ENCODE measurements at regions not wholly inside any gene's neighbourhood (a gene's known extent, or its start where the extent isn't known, plus 50 kb on each side); places are given as distances from the start of the nearest gene placed in this dataset.
"Not testable (repeated sequence)": the region's sequence is repeated elsewhere in the genome, so short reads cannot be mapped to it uniquely, and the experiment has no call there.

- DNase-seq: no peak
Observed at GRCh38 chr10:123323884-123324283, 169.7 kb downstream of the BUB3 start.

DNA sequence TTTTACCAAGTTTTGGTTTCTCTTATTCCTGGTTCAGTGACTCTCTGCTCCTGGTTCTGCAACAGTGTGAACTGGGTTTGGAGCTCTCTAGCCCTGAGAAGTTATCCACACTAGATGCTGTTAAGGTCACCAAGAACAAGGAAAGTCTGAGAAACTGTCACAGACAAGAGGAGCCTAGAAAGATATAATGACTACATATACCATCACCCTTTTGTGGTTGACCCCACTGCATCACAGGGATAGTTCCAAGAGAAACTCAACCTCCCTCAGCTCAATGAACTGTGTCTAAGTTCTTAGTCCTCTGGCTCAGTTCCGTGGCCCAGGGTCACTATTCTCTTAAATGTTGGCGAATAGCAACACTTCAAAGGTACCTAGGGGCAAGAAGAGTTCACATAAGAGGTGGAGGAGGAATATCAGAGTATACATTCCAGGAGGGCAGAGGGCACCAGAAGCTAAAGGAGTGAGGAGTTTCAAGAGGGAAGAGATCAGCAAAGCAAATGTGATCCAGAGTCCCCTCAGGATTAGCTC, 171.5 kb downstream of the BUB3 start:
- DNase-seq: no peak

DNA sequence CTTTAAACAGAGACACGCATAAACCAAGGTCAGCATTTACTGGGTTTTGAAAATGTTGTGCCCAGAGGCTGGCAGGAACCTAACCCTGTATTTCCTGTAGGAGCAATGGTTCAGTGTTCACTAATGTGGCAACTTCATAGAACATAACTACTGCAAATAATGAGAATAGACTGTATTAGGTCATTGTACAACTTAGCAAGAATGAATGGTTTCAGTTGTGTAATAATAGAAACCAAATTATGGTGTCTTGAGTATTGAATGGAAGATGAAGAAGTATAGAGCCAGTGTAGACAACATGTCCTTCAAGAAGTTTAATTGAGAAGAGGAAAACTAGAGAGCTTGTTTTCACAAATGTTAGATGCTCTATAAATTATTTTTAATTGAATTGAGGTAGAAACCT, 172.5 kb downstream of the BUB3 start:
- DNase-seq: no peak

DNA sequence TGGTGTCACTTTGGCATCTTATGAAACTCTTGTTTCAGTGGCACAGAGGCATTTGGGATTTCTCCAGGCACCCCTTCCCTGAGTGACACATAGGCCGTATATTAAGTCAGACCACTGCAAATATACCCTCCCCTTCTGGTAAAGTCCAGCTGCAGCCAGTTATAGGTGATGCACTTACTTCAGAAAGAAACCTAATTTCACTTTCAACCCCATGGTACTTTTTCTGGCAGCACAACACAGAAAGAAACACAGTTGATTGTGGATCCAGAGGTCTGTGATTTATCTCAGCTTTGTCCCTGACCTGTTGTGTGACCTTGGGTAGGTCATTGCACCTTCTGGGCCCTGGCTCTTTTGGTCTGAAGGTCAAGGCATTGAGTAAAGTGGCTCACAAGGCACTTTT, 173.2 kb downstream of the BUB3 start:
- DNase-seq: no peak

DNA sequence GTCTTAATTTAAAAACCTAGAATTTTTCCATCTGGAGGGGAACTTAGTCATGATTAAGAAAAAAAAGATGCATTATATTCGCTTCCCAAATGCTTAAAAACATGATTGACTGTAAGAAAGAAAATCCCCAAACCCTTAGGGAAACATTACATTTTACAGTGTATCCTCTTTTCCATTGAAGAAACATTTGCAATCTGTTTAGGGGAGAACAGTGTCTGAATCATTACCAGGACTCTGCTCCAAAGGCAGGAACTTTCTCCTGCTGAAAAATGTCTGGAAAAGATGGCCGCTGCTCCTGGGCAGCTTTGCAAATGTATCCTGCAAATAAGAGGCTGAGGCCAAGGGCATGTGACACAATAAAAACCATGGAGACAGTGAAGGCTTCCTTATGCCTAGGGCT, 173.7 kb downstream of the BUB3 start:
- DNase-seq: no peak

DNA sequence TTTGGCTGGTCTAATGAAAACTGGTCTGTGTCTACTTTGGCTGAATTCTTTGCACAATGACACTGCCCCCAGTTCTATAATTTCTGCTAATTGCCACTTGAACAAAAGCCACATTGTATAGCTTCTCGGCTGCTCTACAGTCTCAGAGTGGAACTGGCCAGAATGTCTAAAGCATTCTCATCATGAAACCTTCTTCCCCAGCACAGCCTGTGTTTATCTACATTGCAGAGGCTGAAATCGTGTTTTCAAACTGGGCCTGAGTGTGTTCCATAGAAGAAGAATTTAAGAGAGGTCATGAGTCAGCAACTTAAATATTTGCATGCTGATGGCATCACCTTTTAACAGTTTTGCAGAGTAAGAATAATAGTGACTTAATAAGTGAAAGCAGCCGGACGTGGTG, 177.2 kb downstream of the BUB3 start:
- DNase-seq: no peak

DNA sequence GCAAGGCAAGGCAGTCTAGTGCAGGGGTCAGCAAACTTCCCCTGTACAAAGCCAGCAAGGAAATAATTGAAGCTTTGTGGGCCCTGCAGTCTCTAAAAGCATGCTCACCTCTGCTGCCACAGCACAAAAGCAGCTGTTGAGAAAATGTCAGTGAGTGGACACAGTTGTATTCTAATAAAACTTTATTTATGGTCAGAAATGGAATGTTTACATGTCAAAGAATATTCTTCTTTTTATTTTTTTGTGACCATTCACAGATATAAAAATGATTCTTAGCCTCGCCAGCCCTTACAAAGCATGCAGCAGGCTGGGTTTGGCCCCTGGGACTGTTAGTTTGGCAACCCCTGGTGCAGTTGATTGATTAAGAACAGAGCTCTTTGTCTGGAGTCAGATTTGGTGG, 192.4 kb downstream of the BUB3 start:
- no peak for DNase-seq

- no peak for DNase-seq
Observed at GRCh38 chr10:123348691-123349572, 194.7 kb downstream of the BUB3 start.

- no peak for DNase-seq
Observed at GRCh38 chr10:123351715-123352114, 197.5 kb downstream of the BUB3 start.

DNA sequence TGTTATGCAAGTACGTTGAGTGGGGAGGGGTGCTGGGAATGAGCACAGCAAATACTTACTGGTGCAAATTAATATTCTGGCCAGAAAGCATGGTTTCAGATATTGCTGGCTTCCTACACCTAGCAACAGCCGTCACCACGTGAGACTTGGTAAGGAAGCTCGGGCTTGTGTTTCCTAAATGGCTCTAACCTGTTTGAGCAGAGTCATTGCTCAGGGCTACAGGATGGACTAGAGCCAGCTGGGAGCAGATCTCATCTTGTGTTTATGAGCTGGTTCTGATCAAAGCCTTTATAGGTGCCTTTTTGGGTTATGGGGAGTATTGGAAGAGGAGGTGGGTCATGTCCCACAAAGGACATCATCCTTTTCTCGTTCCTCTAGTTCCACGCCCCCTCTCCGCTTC, 200.3 kb downstream of the BUB3 start:
- no peak for DNase-seq

DNA sequence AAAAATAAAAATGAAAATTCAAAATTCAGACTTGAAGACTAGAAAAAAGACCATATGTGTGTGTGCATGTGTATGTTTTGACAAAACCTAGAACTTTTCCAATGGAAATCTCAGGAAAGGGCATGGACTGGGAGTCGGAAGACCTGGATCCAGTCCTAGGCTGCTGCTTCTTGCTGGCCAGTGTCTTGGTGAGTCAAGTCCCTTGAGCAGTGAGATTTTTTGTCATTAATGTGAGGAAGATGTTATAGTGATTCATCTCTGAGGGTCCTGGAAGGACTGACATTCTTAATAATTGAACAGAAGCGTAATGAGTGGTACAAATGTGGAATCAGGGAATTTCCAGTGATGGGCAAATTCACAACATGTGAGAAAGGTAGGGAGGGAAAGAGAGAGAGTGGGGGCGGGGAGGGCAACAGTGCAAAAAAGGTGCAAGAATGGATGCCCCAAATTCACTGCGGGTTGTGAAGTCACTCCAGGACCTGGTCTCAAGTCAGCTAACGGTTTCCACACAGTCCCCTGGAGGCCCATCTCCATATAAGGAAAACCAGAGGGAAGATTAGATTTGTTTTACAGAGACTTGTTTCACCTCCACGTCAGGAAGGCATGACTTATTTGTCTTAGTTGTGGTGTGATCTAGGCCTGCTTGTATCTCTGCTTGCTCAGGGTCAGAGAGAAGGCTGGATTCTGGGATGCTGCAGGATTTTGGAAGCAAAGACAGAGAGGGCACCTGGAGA, 201.7 kb downstream of the BUB3 start:
- DNase-seq: no peak

GRCh38 chr10:123356799-123357198, 202.6 kb downstream of the BUB3 start:
- DNase-seq: no peak

GRCh38 chr10:123357421-123357930, 203.3 kb downstream of the BUB3 start:
- DNase-seq: no peak

- DNase-seq: no peak
Observed at GRCh38 chr10:123359539-123359938, 205.3 kb downstream of the BUB3 start.

DNA sequence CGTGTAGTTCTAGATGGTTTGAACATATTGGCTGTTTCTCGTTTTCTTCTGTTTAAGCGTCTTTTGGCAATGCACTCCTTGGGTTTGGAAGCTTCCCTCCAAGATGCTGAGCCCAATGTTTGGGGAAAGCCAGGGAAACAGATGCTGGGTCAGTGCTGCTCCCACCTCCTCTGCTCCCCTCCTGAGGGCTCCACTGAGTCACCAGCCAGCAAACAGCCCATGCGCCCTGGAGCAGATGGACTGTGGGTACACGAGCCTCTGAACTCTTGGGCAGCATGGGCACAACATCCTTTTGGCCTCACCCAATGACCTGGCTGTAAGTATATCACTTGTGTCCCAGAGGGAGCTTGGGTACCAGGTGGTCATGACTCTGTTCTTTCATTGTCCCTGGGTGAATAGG, 207.6 kb downstream of the BUB3 start:
- DNase-seq: no peak

GRCh38 chr10:123367195-123367594, 213.0 kb downstream of the BUB3 start:
- DNase-seq: no peak

DNA sequence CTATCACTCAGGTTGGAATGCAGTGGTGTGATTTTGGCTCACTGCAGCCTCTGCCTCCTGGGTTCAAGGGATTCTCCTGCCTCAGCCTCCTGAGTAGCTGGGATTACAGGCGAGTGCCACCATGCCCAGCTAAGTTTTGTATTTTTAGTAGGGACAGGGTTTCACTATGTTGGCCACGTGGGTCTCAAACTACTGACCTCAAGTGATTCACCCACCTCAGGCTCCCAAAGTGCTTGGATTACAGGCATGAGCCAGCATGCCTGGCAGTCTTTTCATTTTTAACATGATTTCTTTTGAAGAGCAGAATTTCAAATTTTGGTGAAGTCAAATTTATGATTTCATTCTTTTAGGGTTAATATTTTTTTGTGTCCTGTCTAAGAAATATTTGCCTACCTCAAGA, 217.4 kb downstream of the BUB3 start:
- not testable (repeated sequence) for DNase-seq

DNA sequence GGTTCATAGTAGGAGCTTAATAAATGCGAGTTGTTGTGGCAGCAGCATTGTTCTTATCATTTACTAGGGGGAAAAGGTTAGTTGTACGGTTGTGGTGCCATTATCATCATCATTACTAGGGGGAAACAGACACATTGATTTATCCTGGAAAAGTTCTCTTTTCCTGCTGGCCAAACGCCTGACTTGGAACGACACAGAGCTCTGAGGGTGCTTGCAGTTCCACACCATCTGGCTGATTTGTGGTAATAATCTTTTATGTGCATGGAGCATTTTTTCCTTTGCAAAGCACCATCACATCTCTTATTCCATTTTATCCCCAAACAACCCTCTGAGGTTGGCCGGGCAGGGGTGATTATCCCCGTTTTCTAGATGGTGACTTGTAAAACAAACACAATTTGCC, 219.4 kb downstream of the BUB3 start:
- no peak for DNase-seq

GRCh38 chr10:123375097-123375496, 220.9 kb downstream of the BUB3 start:
- no peak for DNase-seq

DNA sequence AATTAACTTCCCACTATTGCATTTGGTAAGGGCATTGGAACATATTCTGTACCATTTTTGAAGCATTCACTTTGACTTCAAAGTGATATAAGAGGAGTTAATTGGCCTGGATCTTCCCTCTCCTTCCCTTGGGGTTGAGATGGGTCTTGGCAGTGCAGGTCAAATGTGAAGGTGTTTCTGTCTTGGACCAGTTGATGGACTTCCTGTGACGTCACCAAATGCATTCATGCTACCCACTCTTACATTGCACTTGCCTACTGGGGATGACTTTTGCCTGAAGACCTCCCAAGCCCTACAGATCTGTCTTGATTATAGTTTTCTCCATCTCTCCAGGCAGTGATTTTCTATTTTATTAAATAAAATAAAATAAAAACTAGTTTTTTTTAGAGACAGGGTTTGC, 221.5 kb downstream of the BUB3 start:
- no peak for DNase-seq

DNA sequence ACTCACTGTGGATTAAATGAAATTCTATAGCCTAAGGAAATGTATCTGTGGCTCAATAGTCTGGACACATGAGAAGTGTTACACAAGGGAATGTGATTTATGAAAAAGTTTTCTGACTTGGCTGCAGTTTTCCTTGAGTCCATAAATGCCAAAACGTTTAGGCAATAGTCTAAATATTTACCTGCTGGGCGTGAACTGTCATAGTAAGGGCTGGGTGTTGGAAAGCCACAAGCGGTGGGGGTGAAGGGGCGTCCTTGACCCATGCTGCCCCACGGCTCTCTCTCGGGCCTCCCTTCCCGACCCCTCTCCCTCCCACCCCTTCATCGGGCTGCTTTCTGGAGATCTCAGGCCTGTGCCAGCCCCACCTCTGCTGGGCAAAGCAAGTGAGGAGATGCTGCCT, 223.7 kb downstream of the BUB3 start:
- DNase-seq: no peak

DNA sequence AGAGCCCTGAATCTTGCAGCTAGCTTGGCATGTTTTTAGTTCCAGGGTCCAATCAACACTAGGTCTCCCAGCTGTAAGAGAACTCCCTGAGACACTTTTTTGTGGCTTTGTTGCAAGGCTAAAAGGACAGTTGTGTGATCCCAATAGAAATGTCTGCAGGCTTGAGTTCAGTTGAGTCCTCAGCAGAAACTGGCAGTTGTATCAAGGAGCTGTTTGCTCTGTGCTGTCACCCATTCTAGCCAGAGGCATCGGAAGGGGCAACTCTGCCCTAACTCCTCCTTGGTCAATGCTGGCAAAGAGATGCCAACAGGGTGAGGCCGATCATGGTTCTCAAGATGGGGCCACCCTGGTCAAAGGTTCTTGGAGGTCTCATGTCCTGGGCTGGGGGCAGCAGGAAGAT, 224.1 kb downstream of the BUB3 start:
- DNase-seq: no peak

DNA sequence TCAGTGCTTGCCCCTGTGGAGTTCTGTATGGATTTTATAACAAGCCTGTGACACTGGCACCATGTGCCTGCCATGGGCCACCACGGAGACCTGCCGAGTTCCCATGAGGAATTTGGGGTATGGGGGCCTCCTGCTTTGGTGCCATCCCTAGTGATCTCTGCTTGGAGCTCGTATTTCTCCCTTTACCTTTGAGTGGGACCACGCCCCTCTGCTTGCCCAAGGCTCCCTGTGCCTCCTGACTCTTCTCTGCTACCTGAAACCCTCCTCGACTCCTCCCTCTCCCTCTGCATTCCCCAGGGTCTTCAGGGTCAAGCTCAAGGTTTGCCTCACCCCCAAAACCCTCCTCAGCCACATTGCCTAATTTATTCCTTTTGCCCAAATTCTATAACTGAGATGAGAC, 225.0 kb downstream of the BUB3 start:
- no peak for DNase-seq

- DNase-seq: no peak
Observed at GRCh38 chr10:123380491-123381085, 226.4 kb downstream of the BUB3 start.

All from activated CD4-positive, alpha-beta T cell treated with anti-CD3 and anti-CD28 coated beads, Interleukin-2, amount 50 U/mL, for 16 hours (primary cell).